CD4-positive, alpha-beta T cell treated with Interleukin-17A for 1 hour (primary cell): ENCODE measurements at regions not wholly inside any gene's neighbourhood (a gene's known extent, or its start where the extent isn't known, plus 50 kb on each side); places are given as distances from the start of the nearest gene placed in this dataset.
"Not testable (repeated sequence)": the region's sequence is repeated elsewhere in the genome, so short reads cannot be mapped to it uniquely, and the experiment has no call there.

Experiments
- DNase-seq: peaks from one replicate; pipeline ENCODE4 v3.0.0-alpha.2; 2020

GRCh38 chr9:81321551-81321950, 367.8 kb downstream of the TLE1 start:
- no peak for DNase-seq

GRCh38 chr9:81320909-81321482, 368.4 kb downstream of the TLE1 start:
- DNase-seq, result no peak

DNA sequence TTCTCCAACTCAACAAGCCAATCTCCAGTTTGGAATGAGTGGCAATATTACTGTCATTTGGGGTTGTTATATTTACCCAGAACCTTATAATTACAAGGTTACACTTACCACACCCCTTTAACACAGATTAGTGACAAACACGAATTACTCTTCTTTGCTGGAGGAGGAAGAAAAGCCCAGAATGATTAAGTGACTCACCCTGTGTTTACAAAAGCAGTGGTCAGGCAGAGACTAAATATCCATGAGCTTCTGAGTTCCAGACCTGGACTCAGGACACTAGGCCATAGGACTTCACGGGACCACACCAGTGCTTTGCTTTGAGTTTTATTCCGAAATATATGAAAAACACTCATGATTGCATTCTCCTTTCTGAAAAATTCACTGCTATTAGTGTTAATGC, 370.8 kb downstream of the TLE1 start:
- no peak for DNase-seq

GRCh38 chr9:81317939-81318338, 371.4 kb downstream of the TLE1 start:
- no peak for DNase-seq

DNA sequence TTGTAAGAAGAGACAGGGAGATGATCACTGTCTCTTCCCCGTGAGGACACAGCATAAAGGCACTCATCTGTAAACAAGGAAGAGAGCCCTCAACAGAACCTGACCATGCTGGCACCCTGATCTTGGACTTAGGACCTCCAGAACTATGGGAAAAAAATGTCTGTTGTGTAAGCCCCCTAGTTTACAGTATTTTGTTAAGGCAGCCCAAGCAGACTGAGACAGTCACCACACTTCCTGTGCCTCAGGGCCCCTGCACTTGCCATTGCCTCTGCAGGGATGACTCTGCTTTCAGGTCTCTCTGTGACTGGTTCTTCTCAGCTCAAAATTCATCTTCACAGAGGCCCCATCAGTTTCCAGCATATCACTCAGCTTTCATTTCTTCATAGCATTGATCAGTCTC, 372.1 kb downstream of the TLE1 start:
- DNase-seq, result no peak

GRCh38 chr9:81314490-81314889, 374.9 kb downstream of the TLE1 start:
- no peak for DNase-seq

DNA sequence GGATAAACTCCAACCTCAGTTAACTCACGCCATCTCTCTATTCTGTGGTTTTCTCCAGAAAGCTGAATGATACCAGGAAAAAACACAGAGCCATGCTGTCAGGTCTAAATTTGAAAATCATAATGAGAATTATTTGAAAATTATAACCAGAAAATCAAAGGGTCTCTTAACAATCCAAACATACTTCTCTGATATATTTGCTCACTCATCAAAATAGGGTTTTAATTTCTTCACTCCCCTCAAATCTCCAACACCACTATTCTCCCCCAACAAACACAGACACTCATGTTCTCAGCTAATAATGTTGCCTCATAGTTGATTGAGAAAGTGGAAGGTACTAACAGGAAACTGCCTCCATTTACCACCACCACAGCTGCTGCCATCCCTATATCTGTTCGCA, 375.5 kb downstream of the TLE1 start:
- no peak for DNase-seq

GRCh38 chr9:81312346-81312745, 377.0 kb downstream of the TLE1 start:
- no peak for DNase-seq

DNA sequence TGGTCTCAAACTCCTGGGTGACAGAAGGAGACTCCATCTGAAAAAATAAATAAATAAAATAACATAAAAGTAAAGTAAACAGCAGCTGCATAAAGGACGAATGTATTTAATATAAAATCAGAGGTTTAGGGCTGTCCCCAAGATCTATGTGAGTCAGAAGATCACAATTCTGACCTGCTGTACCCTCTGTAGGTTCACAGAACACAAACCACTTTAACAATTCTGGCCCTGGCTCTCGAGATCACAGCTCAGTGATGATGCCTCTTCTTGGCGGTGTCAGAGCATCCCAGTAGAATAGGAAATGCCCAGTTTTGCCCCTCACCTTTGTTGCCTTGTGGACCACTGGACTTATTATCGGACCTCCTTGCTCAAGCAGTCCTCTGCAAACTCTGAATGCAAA, 380.9 kb downstream of the TLE1 start:
- no peak for DNase-seq

- not testable (repeated sequence) for DNase-seq
These were observed 381.6 kb downstream of the TLE1 start for GRCh38 chr9:81307791-81308190.

GRCh38 chr9:81305561-81306182, 383.7 kb downstream of the TLE1 start:
- DNase-seq, result no peak

DNA sequence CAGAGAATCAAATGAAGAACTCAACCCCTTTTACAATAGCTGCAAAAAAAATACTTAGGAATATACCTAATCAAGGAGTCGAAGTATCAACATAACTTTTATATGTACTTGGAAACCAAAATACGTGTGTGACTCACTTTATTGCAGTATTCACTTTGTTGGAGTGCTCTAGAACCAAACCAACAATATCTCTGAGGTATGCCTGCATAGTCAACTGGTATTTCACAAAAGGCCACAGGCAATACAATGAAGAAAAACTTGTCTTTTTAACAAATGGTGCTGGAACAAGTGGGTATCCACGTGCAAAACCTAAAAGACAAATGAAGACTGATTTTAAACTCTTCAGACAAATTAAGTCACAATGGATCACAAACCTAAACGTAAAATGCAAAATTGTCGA, 385.7 kb downstream of the TLE1 start:
- no peak for DNase-seq

DNA sequence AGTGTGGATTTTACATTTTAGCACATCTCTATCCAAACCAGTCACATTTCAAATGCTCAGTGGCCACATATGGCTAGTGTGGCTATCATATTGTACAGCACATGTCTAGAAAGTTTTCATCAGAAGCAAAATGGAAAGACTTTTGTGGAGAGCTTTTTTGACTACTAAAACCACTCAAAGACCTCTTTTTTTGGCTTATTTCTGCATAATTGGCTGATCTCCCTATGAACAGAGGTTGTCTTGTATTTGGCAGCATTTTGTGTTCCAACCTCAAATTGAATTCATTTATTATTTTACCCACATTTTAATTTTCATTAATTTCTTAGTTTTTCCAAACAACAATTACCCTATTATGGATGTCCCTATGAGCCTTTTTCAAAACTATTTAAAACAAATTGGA, 395.7 kb downstream of the TLE1 start:
- DNase-seq, result no peak

GRCh38 chr9:81292056-81292805, 397.1 kb downstream of the TLE1 start:
- DNase-seq, result no peak

DNA sequence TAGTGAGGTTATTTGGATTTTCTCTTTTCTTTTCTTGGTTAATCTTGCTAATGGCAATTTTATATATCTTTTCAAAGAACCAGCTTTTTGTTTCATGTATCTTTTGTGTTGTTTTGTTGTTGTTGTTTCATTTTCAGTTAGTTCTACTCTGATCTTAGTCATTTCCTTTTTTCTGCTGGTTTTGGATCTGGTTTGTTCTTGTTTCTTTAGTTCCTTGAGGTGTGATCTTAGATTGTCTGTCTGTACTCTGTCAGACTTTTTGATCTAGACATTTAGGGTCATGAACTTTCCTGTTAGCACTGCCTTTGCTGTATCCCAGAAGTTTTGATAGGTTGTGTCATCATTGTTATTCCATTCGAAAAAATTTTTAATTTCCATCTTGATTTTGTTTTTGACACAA, 399.7 kb downstream of the TLE1 start:
- DNase-seq, result no peak

- DNase-seq, result no peak
These were observed 421.3 kb downstream of the TLE1 start for GRCh38 chr9:81268048-81268447.

- DNase-seq, result no peak
These were observed 422.7 kb downstream of the TLE1 start for GRCh38 chr9:81266674-81267073.

GRCh38 chr9:81266086-81266485, 423.3 kb downstream of the TLE1 start:
- no peak for DNase-seq

DNA sequence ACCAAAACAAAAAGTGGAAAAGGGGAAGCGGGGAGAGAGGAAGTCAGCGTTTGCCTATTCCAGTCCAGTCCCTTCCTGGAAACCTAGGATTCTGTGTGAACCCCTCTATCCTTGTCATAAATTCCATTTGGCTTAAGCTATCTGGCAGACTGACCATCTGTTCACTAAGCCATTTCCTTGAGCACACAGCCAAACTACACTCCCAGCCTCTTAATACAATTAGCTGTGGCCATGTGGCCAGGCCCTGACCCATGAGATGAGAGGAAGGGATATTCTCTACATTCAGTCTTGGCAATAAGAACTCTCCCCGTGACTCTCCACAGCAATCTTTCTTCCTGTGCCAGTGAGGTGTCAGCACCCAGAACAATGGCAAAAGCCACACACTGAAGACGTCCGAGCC, 424.8 kb downstream of the TLE1 start:
- no peak for DNase-seq

- DNase-seq, result no peak
These were observed 429.5 kb downstream of the TLE1 start for GRCh38 chr9:81259896-81260295.

GRCh38 chr9:81256368-81256767, 433.0 kb downstream of the TLE1 start:
- no peak for DNase-seq

- DNase-seq, result no peak
These were observed 438.7 kb downstream of the TLE1 start for GRCh38 chr9:81250606-81251005.

- DNase-seq, result no peak
These were observed 439.3 kb downstream of the TLE1 start for GRCh38 chr9:81250041-81250440.

DNA sequence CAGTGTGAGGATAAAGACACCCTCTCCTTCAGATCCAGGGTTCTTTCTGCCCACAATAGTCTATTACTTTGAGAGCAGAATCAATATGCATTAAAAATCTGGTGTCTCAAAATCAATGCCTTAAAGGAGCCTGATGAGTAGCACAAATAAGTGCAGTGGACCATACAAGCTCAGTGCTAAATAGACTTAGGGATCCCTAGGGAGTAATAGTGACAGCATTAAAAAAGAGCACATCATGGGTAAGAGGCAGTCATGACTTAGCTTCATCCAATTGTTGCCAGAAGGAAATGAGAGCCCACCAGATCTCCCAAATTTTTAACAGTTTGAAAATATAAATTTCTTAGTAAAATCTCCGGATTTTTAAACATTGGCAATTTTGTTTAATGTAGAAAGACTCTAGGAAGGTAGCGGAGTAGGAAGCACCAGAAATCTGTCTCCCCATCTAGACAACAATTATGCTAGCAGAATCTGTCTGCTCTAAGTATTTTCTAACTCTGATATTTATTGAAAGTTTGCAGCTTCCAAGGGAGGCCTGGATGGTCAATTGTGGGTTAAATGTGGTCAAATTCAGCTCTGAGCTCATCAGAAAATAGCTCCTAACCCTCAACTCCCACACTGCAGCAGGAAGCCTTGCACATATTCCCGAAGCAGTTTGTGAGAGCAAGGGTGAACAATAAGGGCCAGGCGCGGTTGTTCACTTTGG, 443.9 kb downstream of the TLE1 start:
- no peak for DNase-seq
